HG02763 (cell line): ENCODE measurements at regions not wholly inside any gene's neighbourhood (a gene's known extent, or its start where the extent isn't known, plus 50 kb on each side); places are given as distances from the start of the nearest gene placed in this dataset.
"Not testable (repeated sequence)": the region's sequence is repeated elsewhere in the genome, so short reads cannot be mapped to it uniquely, and the experiment has no call there.

Experiments
- ATAC-seq: cut with Tn5 transposase; IDR thresholded peaks from one replicate; pipeline ENCODE4 v1.9.1; 2021; ENCODE audit warnings: mild to moderate bottlenecking, moderate library complexity; ENCODE audit not compliant: unreplicated experiment

DNA sequence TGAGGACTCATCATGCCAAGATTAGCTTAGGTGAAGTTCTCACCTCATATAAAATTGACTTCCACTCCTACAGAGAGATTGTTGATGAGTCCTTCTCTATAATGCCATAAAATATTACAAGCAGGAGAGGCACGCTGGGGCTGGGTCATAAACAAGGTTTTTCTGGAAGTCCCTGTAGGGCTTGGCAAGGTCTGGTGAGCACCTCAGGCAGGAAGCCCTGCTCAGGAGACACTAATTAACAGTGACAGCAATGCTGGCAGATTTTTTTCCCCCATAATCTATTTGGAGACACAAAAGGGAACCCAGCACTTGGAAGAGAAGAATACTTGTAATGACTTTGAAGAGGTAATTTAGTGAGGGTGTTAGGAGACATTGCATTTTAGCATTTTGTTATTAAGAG is 118.7 kb downstream of the DIRAS2 start:
- no peak for ATAC-seq

DNA sequence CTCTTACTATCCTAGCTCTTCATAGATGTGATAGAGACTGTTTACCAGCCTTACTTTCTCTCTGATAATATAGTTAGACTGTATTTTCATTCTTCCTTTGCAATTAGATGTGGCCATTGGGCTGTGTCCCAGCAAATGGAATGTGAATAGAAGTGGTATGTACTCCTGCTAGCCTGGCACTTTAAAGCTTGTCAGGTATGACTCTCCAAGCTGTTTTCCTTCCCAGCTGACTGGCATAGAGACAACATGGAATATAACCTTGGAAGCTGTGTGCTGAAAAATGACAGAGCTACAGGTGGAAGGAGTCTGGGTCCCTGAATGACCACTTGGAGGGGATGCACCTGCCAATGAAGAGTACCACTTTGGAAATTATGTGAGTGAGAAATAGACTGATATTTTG is 116.2 kb downstream of the DIRAS2 start:
- ATAC-seq = no peak

DNA sequence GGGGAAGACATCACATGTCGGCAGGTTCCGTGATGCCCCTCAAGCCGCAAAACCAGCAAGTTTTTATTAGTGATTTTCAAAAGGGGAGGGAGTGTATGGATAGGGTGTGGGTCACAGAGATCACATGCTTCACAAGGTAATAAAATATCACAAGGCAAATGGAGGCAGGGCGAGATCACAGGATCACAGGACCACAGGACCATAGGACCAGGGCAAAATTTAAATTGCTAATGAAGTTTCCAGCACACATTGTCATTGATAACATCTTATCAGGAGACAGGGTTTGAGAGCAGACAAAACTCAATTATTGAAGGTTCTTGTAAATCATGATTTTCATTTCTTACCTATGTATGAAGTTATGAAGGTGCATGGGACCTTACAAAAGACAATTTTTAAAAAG is 106.5 kb downstream of the DIRAS2 start:
- not testable (repeated sequence) for ATAC-seq

DNA sequence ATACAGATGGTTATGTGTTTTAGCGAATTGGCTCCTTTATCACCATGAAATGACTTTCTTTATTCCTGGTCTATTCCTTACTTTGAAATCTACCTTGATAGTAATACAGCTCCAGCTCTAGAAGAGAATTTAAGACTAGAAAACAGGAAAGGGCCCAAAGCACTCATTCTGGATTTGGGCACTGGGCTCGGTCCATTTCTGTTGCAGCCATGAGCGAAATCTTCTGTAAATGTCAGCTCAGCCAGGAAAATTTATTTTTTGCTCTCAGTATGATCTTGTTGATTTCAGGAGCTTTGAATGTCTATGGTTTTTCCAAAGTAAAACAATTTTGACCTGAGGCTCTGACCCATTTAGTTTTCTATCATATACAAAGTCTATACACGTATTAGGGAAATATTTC is 104.1 kb downstream of the DIRAS2 start:
- no peak for ATAC-seq

DNA sequence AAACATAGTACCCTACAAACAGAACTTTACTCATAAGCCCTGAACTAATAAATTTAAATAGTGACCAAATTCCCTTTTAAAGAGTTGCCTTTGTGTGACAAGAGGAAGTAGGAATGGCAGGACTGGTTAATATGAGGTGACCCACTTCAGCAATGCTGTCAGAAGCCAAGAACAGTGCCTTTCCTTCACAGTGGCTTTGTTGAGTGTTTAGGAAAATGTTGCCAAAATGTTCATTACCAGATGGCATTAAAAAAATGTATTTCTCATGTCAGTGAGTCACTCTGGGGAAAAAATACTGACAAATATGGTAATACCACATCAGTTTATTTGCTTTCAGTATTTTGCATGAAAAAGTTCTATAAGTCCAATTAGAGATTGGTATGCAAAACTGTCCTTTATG is 103.3 kb downstream of the DIRAS2 start:
- ATAC-seq = no peak

DNA sequence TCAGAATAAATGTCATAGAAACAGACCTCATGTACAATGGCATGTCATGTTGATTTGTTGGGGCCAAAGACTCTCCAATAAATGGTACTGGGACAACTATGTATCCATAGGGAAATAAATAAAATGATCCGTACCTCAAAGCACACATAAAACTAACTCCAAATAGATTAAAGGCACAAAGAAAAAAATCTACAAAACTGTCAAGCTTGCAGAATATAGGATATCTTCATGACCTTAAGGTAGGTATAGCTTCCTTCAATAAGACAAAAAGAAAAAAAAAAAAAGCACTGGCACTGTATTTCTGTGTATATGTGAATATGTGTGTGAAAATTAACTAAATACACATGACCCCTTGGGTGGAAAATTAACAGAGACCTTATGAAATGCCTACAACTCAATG is 101.9 kb downstream of the DIRAS2 start:
- ATAC-seq = no peak

DNA sequence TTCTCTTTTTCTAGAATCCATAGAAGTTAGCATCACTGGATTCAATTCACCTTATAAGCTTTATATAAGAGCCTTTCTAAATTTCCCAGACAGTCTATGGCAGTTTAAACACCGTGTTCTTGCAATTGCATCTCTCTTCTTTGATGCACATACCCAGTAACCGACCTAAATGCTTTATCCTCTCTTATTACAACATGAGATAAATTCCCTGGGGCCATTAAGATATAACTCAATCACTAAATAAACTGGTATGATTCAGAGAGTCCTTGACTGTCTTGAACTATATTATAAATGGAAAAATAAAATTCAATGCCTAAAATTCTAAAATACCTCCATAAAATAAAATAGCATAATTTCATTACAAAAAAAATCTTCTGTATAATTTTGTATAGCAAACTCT is 98.1 kb downstream of the DIRAS2 start:
- no peak for ATAC-seq

DNA sequence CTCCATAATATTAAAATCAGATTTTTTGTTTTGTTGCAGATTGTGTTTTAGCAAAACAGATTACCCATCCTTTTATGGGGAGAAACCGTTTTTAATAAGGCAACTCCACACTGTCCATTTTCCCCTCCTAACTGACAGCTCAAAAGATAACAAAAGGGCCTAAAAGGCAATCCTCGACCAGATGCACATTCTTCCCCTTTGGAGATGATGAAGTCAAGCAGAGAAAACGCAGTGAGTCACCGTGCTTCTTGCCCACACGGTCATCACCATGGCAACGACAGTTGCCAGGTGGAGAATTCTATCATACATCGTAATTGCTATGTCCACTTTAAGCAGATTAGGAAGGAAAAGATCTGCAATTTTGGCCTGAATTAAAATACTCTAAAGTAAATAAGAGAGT is 96.4 kb downstream of the DIRAS2 start:
- no peak for ATAC-seq

DNA sequence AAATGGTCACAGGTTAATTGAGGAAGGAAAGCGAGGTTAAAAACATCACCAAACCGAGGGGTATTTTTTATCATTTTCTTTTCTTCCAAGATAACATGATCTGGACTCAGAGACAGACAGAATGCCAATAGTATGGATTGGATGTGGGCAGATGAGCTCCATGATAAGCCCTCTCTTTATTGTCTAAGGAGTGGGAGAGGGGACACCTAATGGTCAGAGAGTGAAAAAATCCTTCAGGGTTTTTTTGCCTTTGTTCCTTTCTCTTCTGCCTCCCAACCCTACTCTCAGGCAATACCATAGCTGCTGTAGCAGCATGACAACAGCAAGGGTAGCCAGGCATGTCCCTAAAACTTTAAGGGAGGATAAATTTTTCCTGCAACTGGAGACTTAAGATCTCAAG is 94.7 kb downstream of the DIRAS2 start:
- ATAC-seq = no peak

DNA sequence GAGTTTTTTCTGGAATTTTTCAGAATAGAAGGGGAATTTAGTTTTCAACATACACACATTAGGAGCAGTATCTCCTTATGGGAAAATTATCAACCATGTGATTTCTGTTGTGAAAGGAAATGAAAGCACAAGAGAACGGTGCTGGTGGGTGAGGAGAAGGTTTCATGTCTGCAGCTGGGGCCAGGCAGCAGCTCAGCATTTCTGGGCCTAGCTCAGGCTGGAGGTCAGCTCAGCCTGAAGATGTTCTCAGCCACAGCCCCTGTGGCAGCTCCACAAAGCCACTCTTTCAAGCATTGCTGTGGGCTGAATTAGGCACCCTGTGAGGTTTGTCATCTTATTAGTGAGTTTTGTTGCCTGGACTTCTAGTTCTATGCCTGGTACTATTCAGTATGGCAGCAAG is 90.3 kb downstream of the DIRAS2 start:
- peak; percentile 91 for ATAC-seq

DNA sequence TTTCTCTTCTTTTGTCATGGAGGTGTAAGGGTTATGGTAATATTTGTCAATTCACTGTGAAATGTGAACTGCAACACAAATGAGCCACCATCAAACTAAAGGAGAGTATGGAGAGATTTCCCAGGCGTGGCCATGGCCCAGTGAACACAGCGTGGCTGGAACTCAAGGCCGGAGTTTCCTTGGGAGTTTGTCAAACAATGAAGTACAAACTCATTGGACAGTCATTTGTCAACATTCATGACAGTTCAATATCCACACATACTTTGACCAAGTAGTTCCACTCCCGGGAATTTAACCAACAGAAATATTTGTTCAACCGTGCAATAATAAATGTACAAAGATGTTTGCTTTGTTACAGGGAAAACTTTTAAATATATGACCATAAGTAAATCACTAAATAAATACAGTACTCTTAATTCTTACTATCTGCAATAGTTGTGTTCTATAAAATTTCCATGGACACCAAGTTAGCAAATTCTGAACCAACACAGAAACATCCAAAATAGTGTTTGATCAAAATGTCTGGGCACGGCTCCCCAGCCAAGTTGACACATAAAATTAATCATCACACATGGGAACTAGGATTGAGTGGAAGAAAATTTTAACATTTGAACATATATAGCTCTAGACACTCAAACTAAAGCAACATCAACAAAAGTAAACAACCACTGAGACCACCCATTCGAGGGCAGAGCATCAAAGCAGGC is 87.1 kb downstream of the DIRAS2 start:
- ATAC-seq = no peak

DNA sequence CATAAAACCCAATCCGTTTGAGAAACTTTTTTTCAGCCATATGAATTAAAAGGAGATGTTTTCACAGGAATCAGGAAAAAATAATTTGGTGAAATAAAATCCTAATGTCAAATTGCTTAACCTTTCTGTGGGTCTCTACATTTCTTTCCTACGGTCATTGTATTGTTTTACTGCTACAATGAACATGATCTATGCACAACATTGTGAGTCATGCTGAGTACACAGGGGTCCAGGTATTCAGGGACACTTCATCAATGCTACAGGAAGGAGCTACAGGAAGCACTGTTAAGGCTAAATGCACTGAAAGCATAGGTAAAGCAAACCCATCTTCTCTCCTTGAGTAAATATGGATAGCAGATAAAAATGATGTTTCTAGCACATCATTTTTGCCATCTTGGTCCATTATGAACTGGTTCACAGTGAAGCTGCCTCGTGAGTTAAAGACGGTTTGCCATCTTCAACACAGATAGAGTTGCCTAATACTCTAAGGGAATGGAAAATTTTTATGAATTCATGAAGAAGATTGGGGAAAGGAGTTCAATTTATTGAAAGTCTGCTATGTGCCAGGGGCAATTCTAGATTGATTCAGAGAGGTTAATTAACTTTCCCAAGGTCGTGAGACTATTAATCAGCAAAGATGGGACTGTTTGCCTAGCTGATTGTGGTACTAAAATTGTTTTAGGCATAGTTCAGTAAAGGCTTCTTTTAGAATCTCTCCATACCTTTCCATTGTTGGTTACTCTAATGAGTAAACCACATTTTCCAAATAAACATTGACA is 85.5 kb downstream of the DIRAS2 start:
- ATAC-seq = no peak

DNA sequence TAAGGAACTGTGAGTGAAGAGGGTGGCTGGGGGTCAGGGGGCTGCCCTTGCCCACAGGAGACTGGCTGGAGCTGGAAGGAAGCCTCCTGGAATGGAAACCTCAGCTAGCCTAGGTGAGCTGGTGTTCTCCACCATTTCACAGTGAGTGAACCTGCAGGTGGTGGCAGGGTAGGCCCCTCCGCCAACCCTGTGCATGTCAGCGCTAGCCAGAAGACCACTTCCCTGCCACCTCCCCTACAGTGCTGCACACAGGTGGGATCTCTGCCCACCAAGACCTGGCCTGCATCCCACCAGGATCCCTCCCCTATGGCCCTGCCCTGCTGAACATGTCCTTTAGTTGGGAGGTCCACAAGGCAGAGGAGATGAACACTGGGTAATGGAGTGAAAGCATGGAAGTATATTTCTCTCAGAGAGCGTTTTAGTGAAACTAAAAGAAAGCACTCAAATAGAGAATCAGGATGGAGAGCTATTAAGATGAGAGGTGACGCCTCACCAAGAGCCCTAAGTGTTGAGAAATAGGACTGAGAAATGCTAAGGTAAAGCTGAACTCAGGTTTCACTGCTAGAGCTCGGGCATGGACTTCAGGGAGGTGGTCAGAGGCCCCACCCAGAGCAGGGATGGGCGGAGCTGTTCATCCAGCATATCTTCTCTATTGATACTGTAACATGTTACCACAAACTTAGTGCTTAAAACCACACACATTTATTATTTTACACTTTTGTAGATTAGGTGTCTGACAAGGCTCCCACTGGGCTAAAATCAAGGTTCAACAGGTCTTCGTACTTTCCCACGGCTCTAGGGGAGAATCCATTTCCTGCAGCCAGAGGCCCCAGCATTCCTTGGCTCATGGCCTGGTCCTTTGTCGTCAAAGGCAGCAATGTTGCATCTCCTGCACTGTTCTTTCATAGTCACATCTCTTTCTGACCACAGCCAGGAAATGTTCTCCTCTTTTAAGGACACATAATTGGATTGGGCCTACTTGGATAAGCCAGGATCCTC is 83.2 kb downstream of the DIRAS2 start:
- no peak for ATAC-seq
